HG03139 (cell line): ENCODE measurements at regions not wholly inside any gene's neighbourhood (a gene's known extent, or its start where the extent isn't known, plus 50 kb on each side); places are given as distances from the start of the nearest gene placed in this dataset.

Source experiments
- ATAC-seq: cut with Tn5 transposase; IDR thresholded peaks from one replicate; pipeline ENCODE4 v1.9.1; 2021; ENCODE audit not compliant: unreplicated experiment

- no peak for ATAC-seq
Observed at GRCh38 chr9:21657966-21658667, 144.3 kb upstream of the MTAP start.

GRCh38 chr9:21660976-21661375 lies 141.5 kb upstream of the MTAP start:
- no peak for ATAC-seq

- ATAC-seq = no peak
Observed at GRCh38 chr9:21661626-21662025, 140.8 kb upstream of the MTAP start.

- ATAC-seq = no peak
Observed at GRCh38 chr9:21668516-21668915, 133.9 kb upstream of the MTAP start.

GRCh38 chr9:21669701-21670100 lies 132.7 kb upstream of the MTAP start:
- ATAC-seq = no peak

- no peak for ATAC-seq
Observed at GRCh38 chr9:21670374-21670773, 132.1 kb upstream of the MTAP start.

GRCh38 chr9:21672140-21672539 lies 130.3 kb upstream of the MTAP start:
- no peak for ATAC-seq

GRCh38 chr9:21672761-21673160 lies 129.7 kb upstream of the MTAP start:
- no peak for ATAC-seq

- ATAC-seq = no peak
Observed at GRCh38 chr9:21674894-21675293, 127.5 kb upstream of the MTAP start.

- ATAC-seq = no peak
Observed at GRCh38 chr9:21677387-21677786, 125.0 kb upstream of the MTAP start.

GRCh38 chr9:21677834-21678233 lies 124.6 kb upstream of the MTAP start:
- no peak for ATAC-seq

- ATAC-seq = no peak
Observed at GRCh38 chr9:21679432-21679831, 123.0 kb upstream of the MTAP start.

GRCh38 chr9:21680590-21680989 lies 121.8 kb upstream of the MTAP start:
- no peak for ATAC-seq

GRCh38 chr9:21681641-21682040 lies 120.8 kb upstream of the MTAP start:
- no peak for ATAC-seq

- ATAC-seq = no peak
Observed at GRCh38 chr9:21682381-21682780, 120.1 kb upstream of the MTAP start.

GRCh38 chr9:21682981-21683380 lies 119.5 kb upstream of the MTAP start:
- no peak for ATAC-seq

- no peak for ATAC-seq
Observed at GRCh38 chr9:21683484-21684175, 118.8 kb upstream of the MTAP start.

GRCh38 chr9:21684231-21684630 lies 118.2 kb upstream of the MTAP start:
- ATAC-seq = no peak

- ATAC-seq = no peak
Observed at GRCh38 chr9:21684831-21685362, 117.5 kb upstream of the MTAP start.

- ATAC-seq = no peak
Observed at GRCh38 chr9:21685502-21685901, 116.9 kb upstream of the MTAP start.

GRCh38 chr9:21686738-21687137 lies 115.7 kb upstream of the MTAP start:
- no peak for ATAC-seq

- no peak for ATAC-seq
Observed at GRCh38 chr9:21687351-21687750, 115.1 kb upstream of the MTAP start.
